Activated CD4-positive, alpha-beta T cell treated with anti-CD3 and anti-CD28 coated beads, Interleukin-2, amount 10 ng/mL, durations not matched to agents 24 days and 14 days (primary cell): ENCODE measurements at regions not wholly inside any gene's neighbourhood (a gene's known extent, or its start where the extent isn't known, plus 50 kb on each side); places are given as distances from the start of the nearest gene placed in this dataset.

Experiments
- DNase-seq: peaks from one replicate; pipeline ENCODE4 v3.0.0; 2022
- H3K27ac Mint-ChIP-seq: one replicate; pipeline ENCODE4 v1.8.0; 2022; ENCODE audit warnings: mild to moderate bottlenecking, mixed read lengths
- H3K27me3 Mint-ChIP-seq: one replicate; pipeline ENCODE4 v1.8.0; 2022; ENCODE audit warnings: mixed read lengths
- H3K36me3 Mint-ChIP-seq: one replicate; pipeline ENCODE4 v1.8.0; 2022; ENCODE audit warnings: low read depth, mild to moderate bottlenecking, mixed read lengths
- H3K4me1 Mint-ChIP-seq: one replicate; pipeline ENCODE4 v1.8.0; 2021; ENCODE audit warnings: mixed read lengths
- H3K4me3 Mint-ChIP-seq: one replicate; pipeline ENCODE4 v1.8.0; 2022; ENCODE audit warnings: mild to moderate bottlenecking, moderate library complexity, mixed read lengths
- H3K9me3 Mint-ChIP-seq: one replicate; pipeline ENCODE4 v1.8.0; 2021; ENCODE audit warnings: mixed read lengths
- intact Hi-C: fragments of 100-400 bp; cut with micrococcal nuclease; formaldehyde crosslinking; loops from one replicate; pipeline ENCODE4 v1.15.1; 2023

- intact Hi-C loops, result no loop called here
- no peaks in the 10 kb centered on the region for H3K9me3 Mint-ChIP-seq
These were observed 136.9 kb downstream of the SCARB1 start for GRCh38 chr12:124726596-124727263.

GRCh38 chr12:124725597-124726237 is 137.9 kb downstream of the SCARB1 start:
- Mint-ChIP-seq H3K27me3 (peaks cover 16% of the 10 kb centered on the region), H3K4me1 (no peaks in the 10 kb centered on the region), H3K36me3 (no peaks in the 10 kb centered on the region), H3K4me3 (no peak overlapping the region), H3K9me3 (no peaks in the 10 kb centered on the region), H3K27ac (no peak overlapping the region)
- intact Hi-C loops, result no loop called here
- no peak for DNase-seq

More at GRCh38 chr12:124726596-124727263, 136.9 kb downstream of the SCARB1 start:
- Mint-ChIP-seq H3K4me1 (no peaks in the 10 kb centered on the region), H3K27ac (no peak overlapping the region), H3K36me3 (no peaks in the 10 kb centered on the region), H3K4me3 (no peak overlapping the region), H3K27me3 (peaks cover 11% of the 10 kb centered on the region)
- no peak for DNase-seq

DNA sequence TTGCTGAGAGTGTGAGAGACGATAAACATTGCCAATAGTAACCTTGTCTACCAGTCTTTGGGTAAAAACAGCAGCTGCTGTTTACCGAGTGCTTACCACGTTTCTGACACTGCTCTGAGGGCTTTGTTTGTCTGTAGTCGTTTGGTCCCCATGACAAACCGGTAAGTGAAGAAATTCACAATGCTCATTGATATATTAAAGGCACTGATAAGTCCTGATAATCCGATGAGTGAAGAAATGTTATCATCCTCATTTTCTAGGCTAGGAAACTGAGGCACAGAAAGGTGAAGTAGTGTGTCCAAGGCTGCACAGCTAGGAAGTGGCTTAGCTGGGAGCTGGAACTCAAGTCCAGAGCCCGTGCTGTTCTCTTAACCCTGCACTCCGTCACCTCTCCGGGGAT is 138.6 kb downstream of the SCARB1 start:
- H3K27me3 Mint-ChIP-seq, result peaks cover 16% of the 10 kb centered on the region
- DNase-seq, result no peak
- no peaks in the 10 kb centered on the region for H3K36me3 Mint-ChIP-seq
- H3K4me3 Mint-ChIP-seq, result no peak overlapping the region
- H3K4me1 Mint-ChIP-seq, result no peaks in the 10 kb centered on the region
- intact Hi-C loops, result no loop called here
- H3K9me3 Mint-ChIP-seq, result no peaks in the 10 kb centered on the region
- no peak overlapping the region for H3K27ac Mint-ChIP-seq

GRCh38 chr12:124722878-124723277 is 140.8 kb downstream of the SCARB1 start:
- Mint-ChIP-seq H3K27me3 (peaks cover 23% of the 10 kb centered on the region), H3K9me3 (no peaks in the 10 kb centered on the region), H3K4me1 (no peaks in the 10 kb centered on the region), H3K4me3 (no peak overlapping the region), H3K36me3 (no peaks in the 10 kb centered on the region), H3K27ac (no peak overlapping the region)
- intact Hi-C loops, result no loop called here
- DNase-seq, result no peak

GRCh38 chr12:124721501-124722162 is 142.0 kb downstream of the SCARB1 start:
- H3K4me1 Mint-ChIP-seq, result no peaks in the 10 kb centered on the region
- no peaks in the 10 kb centered on the region for H3K36me3 Mint-ChIP-seq
- DNase-seq, result no peak
- no peaks in the 10 kb centered on the region for H3K9me3 Mint-ChIP-seq
- no peak overlapping the region for H3K27ac Mint-ChIP-seq
- intact Hi-C loops, result no loop called here
- H3K27me3 Mint-ChIP-seq, result peaks cover 26% of the 10 kb centered on the region
- no peak overlapping the region for H3K4me3 Mint-ChIP-seq

GRCh38 chr12:124720681-124721500 is 142.8 kb downstream of the SCARB1 start:
- intact Hi-C loops, result no loop called here
- H3K9me3 Mint-ChIP-seq, result no peaks in the 10 kb centered on the region
- no peak overlapping the region for H3K4me3 Mint-ChIP-seq
- H3K4me1 Mint-ChIP-seq, result no peaks in the 10 kb centered on the region
- no peak for DNase-seq
- no peaks in the 10 kb centered on the region for H3K36me3 Mint-ChIP-seq
- H3K27ac Mint-ChIP-seq, result no peak overlapping the region
- peaks cover 29% of the 10 kb centered on the region for H3K27me3 Mint-ChIP-seq

DNA sequence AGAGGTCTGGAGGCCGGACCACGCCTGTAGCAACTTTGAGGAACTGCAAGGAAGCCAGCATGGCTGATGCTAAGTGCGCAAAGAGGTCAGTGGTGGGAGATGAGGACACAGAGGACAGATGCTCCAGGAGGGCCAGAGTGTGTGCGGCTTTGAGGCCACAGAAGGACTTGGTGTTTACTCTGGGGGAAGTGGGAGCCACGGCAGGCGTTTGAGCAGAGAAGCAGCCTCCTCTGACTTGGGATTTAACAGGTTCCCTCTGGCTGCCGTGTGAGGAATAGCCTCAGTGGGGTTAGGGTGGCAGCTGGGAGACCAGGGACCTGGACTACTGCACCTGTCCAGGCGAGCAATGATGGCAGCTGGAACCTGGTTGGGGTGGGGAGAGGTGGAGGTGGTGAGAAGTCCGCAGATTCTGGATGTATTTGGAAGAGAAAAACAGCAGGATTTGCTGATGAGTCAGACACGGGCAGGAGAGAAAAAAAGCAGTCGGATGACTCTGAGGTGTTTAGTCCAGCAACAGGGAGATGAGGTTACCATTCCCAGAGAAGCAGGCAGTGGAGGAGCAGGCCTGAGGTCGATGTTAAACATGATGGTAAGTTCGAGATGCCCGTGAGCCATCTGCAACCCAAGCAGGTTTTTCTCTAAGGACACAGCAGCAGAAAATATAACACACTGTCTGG is 143.5 kb downstream of the SCARB1 start:
- intact Hi-C loops, result no loop called here
- H3K27me3 Mint-ChIP-seq, result peaks cover 27% of the 10 kb centered on the region
- H3K27ac Mint-ChIP-seq, result no peak overlapping the region
- H3K4me1 Mint-ChIP-seq, result peaks cover 2% of the 10 kb centered on the region
- H3K36me3 Mint-ChIP-seq, result no peaks in the 10 kb centered on the region
- H3K4me3 Mint-ChIP-seq, result no peak overlapping the region
- no peaks in the 10 kb centered on the region for H3K9me3 Mint-ChIP-seq
- no peak for DNase-seq

GRCh38 chr12:124719231-124719630 is 144.4 kb downstream of the SCARB1 start:
- no peak for DNase-seq
- H3K27ac Mint-ChIP-seq, result no peak overlapping the region
- no peak overlapping the region for H3K4me3 Mint-ChIP-seq
- no peaks in the 10 kb centered on the region for H3K36me3 Mint-ChIP-seq
- intact Hi-C loops, result loop anchor here (10.0 kb wide), 1 partner anchor 264 kb away; no protein-coding TSS in a partner anchor
- peaks cover 25% of the 10 kb centered on the region for H3K27me3 Mint-ChIP-seq
- no peaks in the 10 kb centered on the region for H3K9me3 Mint-ChIP-seq
- peaks cover 5% of the 10 kb centered on the region for H3K4me1 Mint-ChIP-seq

DNA sequence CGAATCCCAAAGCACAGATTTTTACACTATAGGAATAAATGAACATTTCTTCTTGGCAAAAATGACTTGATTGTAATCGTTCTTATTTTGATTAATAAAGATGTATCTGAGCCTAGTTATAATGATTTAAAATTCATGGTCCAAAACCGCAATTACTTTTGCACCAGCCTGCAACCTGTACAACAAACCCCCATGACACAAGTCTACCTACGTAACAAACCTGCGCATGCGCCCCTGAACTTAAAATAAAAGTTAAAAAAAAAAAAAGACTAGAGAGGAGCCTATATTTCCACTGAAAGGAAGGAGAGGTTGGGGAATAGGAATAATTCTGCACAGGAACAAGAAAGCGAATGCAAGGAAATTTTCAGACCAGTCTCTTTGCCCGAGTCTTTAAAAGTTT is 145.2 kb downstream of the SCARB1 start:
- intact Hi-C loops, result loop anchor here (10.0 kb wide), 1 partner anchor 264 kb away; no protein-coding TSS in a partner anchor
- no peak for DNase-seq
- no peak overlapping the region for H3K4me3 Mint-ChIP-seq
- H3K4me1 Mint-ChIP-seq, result peaks cover 11% of the 10 kb centered on the region
- peaks cover 25% of the 10 kb centered on the region for H3K27me3 Mint-ChIP-seq
- no peaks in the 10 kb centered on the region for H3K9me3 Mint-ChIP-seq
- no peak overlapping the region for H3K27ac Mint-ChIP-seq
- H3K36me3 Mint-ChIP-seq, result no peaks in the 10 kb centered on the region

DNA sequence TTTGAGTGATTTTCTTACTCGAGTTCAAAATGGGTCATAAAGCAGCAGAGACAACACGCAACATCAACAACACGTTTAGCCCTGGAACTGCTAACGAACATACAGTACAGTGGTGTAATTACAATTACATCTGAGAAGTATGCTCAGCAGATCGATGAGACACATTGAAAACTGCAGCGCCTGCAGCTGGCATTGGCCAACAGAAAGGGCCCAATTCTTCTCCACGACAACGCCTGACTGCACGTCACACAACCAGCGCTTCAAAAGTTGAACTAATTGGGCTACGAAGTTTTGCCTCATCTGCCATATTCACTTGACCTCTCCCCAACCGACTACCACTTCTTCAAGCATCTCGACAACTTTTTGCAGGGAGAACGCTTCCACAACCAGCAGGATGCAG is 145.6 kb downstream of the SCARB1 start:
- no peak for DNase-seq
- H3K4me1 Mint-ChIP-seq, result peaks cover 15% of the 10 kb centered on the region
- no peak overlapping the region for H3K4me3 Mint-ChIP-seq
- intact Hi-C loops, result loop anchor here (10.0 kb wide), 1 partner anchor 263 kb away; no protein-coding TSS in a partner anchor
- H3K27me3 Mint-ChIP-seq, result peaks cover 23% of the 10 kb centered on the region
- no peaks in the 10 kb centered on the region for H3K9me3 Mint-ChIP-seq
- no peak overlapping the region for H3K27ac Mint-ChIP-seq
- H3K36me3 Mint-ChIP-seq, result no peaks in the 10 kb centered on the region

- H3K27ac Mint-ChIP-seq, result no peak overlapping the region
- H3K9me3 Mint-ChIP-seq, result no peaks in the 10 kb centered on the region
- peaks cover 18% of the 10 kb centered on the region for H3K4me1 Mint-ChIP-seq
- intact Hi-C loops, result loop anchor here (10.0 kb wide), 1 partner anchor 263 kb away; no protein-coding TSS in a partner anchor
- H3K27me3 Mint-ChIP-seq, result peaks cover 22% of the 10 kb centered on the region
- no peak for DNase-seq
- no peak overlapping the region for H3K4me3 Mint-ChIP-seq
- no peaks in the 10 kb centered on the region for H3K36me3 Mint-ChIP-seq
These were observed 146.3 kb downstream of the SCARB1 start for GRCh38 chr12:124717318-124717717.

GRCh38 chr12:124716208-124717130 is 147.2 kb downstream of the SCARB1 start:
- Mint-ChIP-seq H3K4me1 (peaks cover 18% of the 10 kb centered on the region), H3K4me3 (no peak overlapping the region), H3K9me3 (no peaks in the 10 kb centered on the region), H3K27me3 (peaks cover 22% of the 10 kb centered on the region), H3K36me3 (no peaks in the 10 kb centered on the region), H3K27ac (no peak overlapping the region)
- intact Hi-C loops, result loop anchor here (10.0 kb wide), 1 partner anchor 262 kb away; no protein-coding TSS in a partner anchor
- no peak for DNase-seq
